OCI-LY7 (cell line): ENCODE measurements at regions not wholly inside any gene's neighbourhood (a gene's known extent, or its start where the extent isn't known, plus 50 kb on each side); places are given as distances from the start of the nearest gene placed in this dataset.

Experiments
- BruUV-seq: library from RNA; stranded (reverse); fragments of 400-500 nt; replicated peaks from 2 replicates; lab custom pipeline; 2021; lab: Mats Ljungman, UMichigan
- CTCF ChIA-PET: fragments of 300-600 bp; sonication (Branson Sonifier 250); formaldehyde crosslinking; loops from one replicate; lab custom pipeline; 2022; ENCODE audit warnings: antibody characterized with exemption; ENCODE audit not compliant: unreplicated experiment; lab: Charles Lee
- POLR2A ChIA-PET: fragments of 300-600 bp; sonication (Branson Sonifier 250); formaldehyde crosslinking; loops from one replicate; lab custom pipeline; 2022; ENCODE audit warnings: antibody characterized with exemption; lab: Charles Lee
- DNase-seq: peaks from one replicate; pipeline ENCODE4 v3.0.0-alpha.2; 2015; ENCODE audit warnings: low spot score
- H2AFZ ChIP-seq: fragments of 200-600 bp; sonication (generic), shearing (Covaris generic); 2 replicates; pipeline ENCODE4 v1.6.1; 2014; ENCODE audit warnings: mild to moderate bottlenecking, antibody characterized with exemption, low read length, moderate library complexity
- H3K27ac ChIP-seq: fragments of 200-600 bp; sonication (generic); 2 replicates; pipeline ENCODE4 v1.5.1; 2014; ENCODE audit warnings: mixed run types, low read depth, mild to moderate bottlenecking, moderate library complexity, low read length, inconsistent platforms; ENCODE audit not compliant: poor library complexity, severe bottlenecking
- H3K36me3 ChIP-seq: fragments of 200-600 bp; sonication (generic); 2 replicates; pipeline ENCODE4 v1.6.1; 2014; ENCODE audit warnings: mild to moderate bottlenecking, antibody characterized with exemption, low read length, moderate library complexity, mixed read lengths; ENCODE audit not compliant: insufficient read depth
- H3K4me1 ChIP-seq: fragments of 200-600 bp; sonication (generic); 2 replicates; pipeline ENCODE4 v1.5.1; 2014; ENCODE audit warnings: mild to moderate bottlenecking, low read length; ENCODE audit not compliant: insufficient read depth, poor library complexity, severe bottlenecking
- H3K4me2 ChIP-seq: fragments of 200-600 bp; sonication (generic); 2 replicates; pipeline ENCODE4 v1.6.1; 2014; ENCODE audit warnings: mild to moderate bottlenecking, low read length
- H3K4me3 ChIP-seq: fragments of 200-600 bp; sonication (generic); 2 replicates; pipeline ENCODE4 v1.5.1; 2014; ENCODE audit warnings: mild to moderate bottlenecking, low read depth, low read length; ENCODE audit not compliant: poor library complexity, severe bottlenecking
- H3K79me2 ChIP-seq: fragments of 200-600 bp; sonication (generic); 2 replicates; pipeline ENCODE4 v1.6.1; 2016; ENCODE audit warnings: low read depth, mild to moderate bottlenecking, low read length, moderate library complexity, mixed read lengths; ENCODE audit not compliant: insufficient read depth
- H3K9me2 ChIP-seq: fragments of 200-600 bp; sonication (generic); 2 replicates; pipeline ENCODE4 v1.6.1; 2016; ENCODE audit warnings: mild to moderate bottlenecking, low read length, mixed read lengths; ENCODE audit not compliant: insufficient read depth
- H3K9me3 ChIP-seq: fragments of 200-600 bp; sonication (generic); 2 replicates; pipeline ENCODE4 v1.6.1; 2014; ENCODE audit warnings: mild to moderate bottlenecking, mixed run types, low read length, mixed read lengths
- H4K20me1 ChIP-seq: fragments of 200-600 bp; sonication (generic); 2 replicates; pipeline ENCODE4 v1.6.1; 2014; ENCODE audit warnings: mild to moderate bottlenecking, antibody characterized with exemption, low read length, moderate library complexity, mixed read lengths; ENCODE audit not compliant: insufficient read depth
- CTCF ChIP-seq: fragments of 200-600 bp; sonication (generic); conservative IDR thresholded peaks from 2 replicates; pipeline ENCODE4 v1.5.1; 2014; ENCODE audit warnings: mild to moderate bottlenecking, antibody characterized with exemption, low read length, moderate library complexity, mixed read lengths
- EZH2phosphoT487 ChIP-seq: fragments of 200-600 bp; sonication (generic); IDR thresholded peaks from 2 replicates; pipeline ENCODE4 v1.6.1; 2018; ENCODE audit warnings: low read depth, borderline replicate concordance, mild to moderate bottlenecking, mixed run types, antibody characterized with exemption, low read length, moderate library complexity, mixed read lengths
- intact Hi-C: fragments of 100-400 bp; cut with micrococcal nuclease; formaldehyde crosslinking; loops from one replicate; pipeline ENCODE4 v1.10.0; 2022; ENCODE audit not compliant: unreplicated experiment

GRCh38 chr6:145143379-145143778 lies 591.9 kb downstream of the EPM2A start:
- no peak overlapping the region for H3K4me2 ChIP-seq
- no peak for TF ChIP-seq EZH2phosphoT487
- no peak for TF ChIP-seq CTCF
- no peaks in the 10 kb centered on the region for H4K20me1 ChIP-seq
- no peak overlapping the region for H3K27ac ChIP-seq
- intact Hi-C loops: no loop called here
- no peak overlapping the region for H3K4me3 ChIP-seq
- CTCF ChIA-PET: no interaction called here
- no peaks in the 10 kb centered on the region for H3K36me3 ChIP-seq
- no peak for DNase-seq
- no TSS peak for BruUV-seq
- no peaks in the 10 kb centered on the region for H3K4me1 ChIP-seq
- H2AFZ ChIP-seq: no peak overlapping the region
- no peaks in the 10 kb centered on the region for H3K9me2 ChIP-seq
- no peaks in the 10 kb centered on the region for H3K9me3 ChIP-seq
- no peaks in the 10 kb centered on the region for H3K79me2 ChIP-seq
- POLR2A ChIA-PET: no interaction called here

DNA sequence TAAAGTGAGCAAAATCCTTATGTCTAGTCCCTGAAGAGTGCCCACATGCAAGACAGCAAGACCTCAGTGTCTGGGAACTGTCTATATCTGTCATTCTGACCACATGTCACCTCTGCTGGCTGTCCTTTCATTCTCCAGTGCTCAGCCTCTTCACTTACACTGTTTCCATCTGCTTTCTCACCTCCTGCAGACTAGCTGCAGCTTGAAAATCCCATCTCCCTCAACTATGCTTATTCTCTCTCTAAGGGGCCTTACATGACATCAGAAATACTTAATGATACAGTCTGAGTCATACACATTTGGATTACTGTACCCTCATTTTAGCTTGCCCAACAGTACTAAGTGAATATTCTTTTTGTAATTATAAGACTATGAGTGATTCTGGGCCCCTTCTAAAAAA lies 587.8 kb downstream of the EPM2A start:
- H3K79me2 ChIP-seq: no peaks in the 10 kb centered on the region
- H3K4me1 ChIP-seq: no peaks in the 10 kb centered on the region
- DNase-seq: no peak
- CTCF ChIA-PET: no interaction called here
- no peaks in the 10 kb centered on the region for H3K9me3 ChIP-seq
- BruUV-seq: no TSS peak
- POLR2A ChIA-PET: no interaction called here
- H3K4me2 ChIP-seq: no peak overlapping the region
- no peaks in the 10 kb centered on the region for H3K9me2 ChIP-seq
- no peaks in the 10 kb centered on the region for H4K20me1 ChIP-seq
- no peak for TF ChIP-seq CTCF
- TF ChIP-seq EZH2phosphoT487: no peak
- H3K4me3 ChIP-seq: no peak overlapping the region
- H3K36me3 ChIP-seq: no peaks in the 10 kb centered on the region
- no peak overlapping the region for H2AFZ ChIP-seq
- intact Hi-C loops: no loop called here
- H3K27ac ChIP-seq: no peak overlapping the region

GRCh38 chr6:145147981-145148749 lies 587.2 kb downstream of the EPM2A start:
- H3K9me2 ChIP-seq: no peaks in the 10 kb centered on the region
- no peak overlapping the region for H3K27ac ChIP-seq
- intact Hi-C loops: no loop called here
- H3K79me2 ChIP-seq: no peaks in the 10 kb centered on the region
- H4K20me1 ChIP-seq: no peaks in the 10 kb centered on the region
- no TSS peak for BruUV-seq
- POLR2A ChIA-PET: no interaction called here
- CTCF ChIA-PET: no interaction called here
- no peaks in the 10 kb centered on the region for H3K36me3 ChIP-seq
- H2AFZ ChIP-seq: no peak overlapping the region
- no peak for DNase-seq
- H3K4me3 ChIP-seq: no peak overlapping the region
- H3K4me1 ChIP-seq: no peaks in the 10 kb centered on the region
- H3K4me2 ChIP-seq: no peak overlapping the region
- TF ChIP-seq EZH2phosphoT487: no peak
- no peak for TF ChIP-seq CTCF
- no peaks in the 10 kb centered on the region for H3K9me3 ChIP-seq
